ENCODE measurements at regions not wholly inside any gene's neighbourhood (a gene's known extent, or its start where the extent isn't known, plus 50 kb on each side); places are given as distances from the start of the nearest gene placed in this dataset.

- no peaks in the 10 kb centered on the region for H3K27me3 ChIP-seq (replicated peaks; ENCODE audit: control insufficient read depth, insufficient read depth, low read length)
- TF ChIP-seq CTCF (IDR thresholded peaks at IDR 0.05; ENCODE audit: insufficient read depth, low read length, poor library complexity, severe bottlenecking): no peak
- no peak for DNase-seq (ENCODE audit: extremely low read depth, insufficient read length)
- no peaks in the 10 kb centered on the region for H3K36me3 ChIP-seq (ENCODE audit: control insufficient read depth, insufficient read depth, low read length)
- no peak overlapping the region for H3K4me3 ChIP-seq (replicated peaks; ENCODE audit: low read depth, low read length)
Observed at GRCh38 chr5:23319901-23320300, 187.5 kb upstream of the PRDM9 start.

- TF ChIP-seq CTCF (IDR thresholded peaks at IDR 0.05; ENCODE audit: insufficient read depth, low read length, poor library complexity, severe bottlenecking): no peak
- no peak for DNase-seq (ENCODE audit: extremely low read depth, insufficient read length)
- Histone ChIP-seq H3K4me3 (replicated peaks; ENCODE audit: low read depth, low read length) (no peak overlapping the region), H3K36me3 (ENCODE audit: control insufficient read depth, insufficient read depth, low read length) (no peaks in the 10 kb centered on the region), H3K27me3 (replicated peaks; ENCODE audit: control insufficient read depth, insufficient read depth, low read length) (no peaks in the 10 kb centered on the region)
Observed at GRCh38 chr5:23318960-23319359, 188.4 kb upstream of the PRDM9 start.

- TF ChIP-seq CTCF (IDR thresholded peaks at IDR 0.05; ENCODE audit: insufficient read depth, low read length, poor library complexity, severe bottlenecking): no peak
Observed at GRCh38 chr5:23318166-23318565, 189.2 kb upstream of the PRDM9 start.

GRCh38 chr5:23316060-23316591 is 191.3 kb upstream of the PRDM9 start:
- Histone ChIP-seq H3K4me3 (replicated peaks; ENCODE audit: low read depth, low read length) (no peak overlapping the region), H3K27me3 (replicated peaks; ENCODE audit: control insufficient read depth, insufficient read depth, low read length) (no peaks in the 10 kb centered on the region), H3K36me3 (ENCODE audit: control insufficient read depth, insufficient read depth, low read length) (no peaks in the 10 kb centered on the region)
- no peak for TF ChIP-seq CTCF (IDR thresholded peaks at IDR 0.05; ENCODE audit: insufficient read depth, low read length, poor library complexity, severe bottlenecking)
- no peak for DNase-seq (ENCODE audit: extremely low read depth, insufficient read length)

More at GRCh38 chr5:23318166-23318565, 189.2 kb upstream of the PRDM9 start:
- Histone ChIP-seq H3K4me3 (replicated peaks; ENCODE audit: low read depth, low read length) (no peak overlapping the region), H3K36me3 (ENCODE audit: control insufficient read depth, insufficient read depth, low read length) (no peaks in the 10 kb centered on the region), H3K27me3 (replicated peaks; ENCODE audit: control insufficient read depth, insufficient read depth, low read length) (no peaks in the 10 kb centered on the region)
- DNase-seq (ENCODE audit: extremely low read depth, insufficient read length): no peak

- no peak for TF ChIP-seq CTCF (IDR thresholded peaks at IDR 0.05; ENCODE audit: insufficient read depth, low read length, poor library complexity, severe bottlenecking)
- DNase-seq (ENCODE audit: extremely low read depth, insufficient read length): no peak
- Histone ChIP-seq H3K36me3 (ENCODE audit: control insufficient read depth, insufficient read depth, low read length) (no peaks in the 10 kb centered on the region), H3K4me3 (replicated peaks; ENCODE audit: low read depth, low read length) (no peak overlapping the region), H3K27me3 (replicated peaks; ENCODE audit: control insufficient read depth, insufficient read depth, low read length) (no peaks in the 10 kb centered on the region)
Observed at GRCh38 chr5:23314827-23315226, 192.6 kb upstream of the PRDM9 start.

- Histone ChIP-seq H3K27me3 (replicated peaks; ENCODE audit: control insufficient read depth, insufficient read depth, low read length) (no peaks in the 10 kb centered on the region), H3K4me3 (replicated peaks; ENCODE audit: low read depth, low read length) (no peak overlapping the region), H3K36me3 (ENCODE audit: control insufficient read depth, insufficient read depth, low read length) (no peaks in the 10 kb centered on the region)
- DNase-seq (ENCODE audit: extremely low read depth, insufficient read length): no peak
- TF ChIP-seq CTCF (IDR thresholded peaks at IDR 0.05; ENCODE audit: insufficient read depth, low read length, poor library complexity, severe bottlenecking): no peak
Observed at GRCh38 chr5:23305055-23305454, 202.4 kb upstream of the PRDM9 start.

Data from GM06990 (cell line).